Panc1 (cell line): ENCODE measurements at regions not wholly inside any gene's neighbourhood (a gene's known extent, or its start where the extent isn't known, plus 50 kb on each side); places are given as distances from the start of the nearest gene placed in this dataset.

Source experiments
- ATAC-seq: fragments of 200-7000 bp; cut with Tn5 transposase; 2 replicates; pipeline ENCODE4 v1.9.1; 2020; ENCODE audit warnings: mild to moderate bottlenecking, moderate library complexity
- BruUV-seq: library from RNA; stranded (reverse); fragments of 400-500 nt; replicated peaks from 2 replicates; lab custom pipeline; 2021; lab: Mats Ljungman, UMichigan
- CTCF ChIA-PET: fragments of 300-600 bp; sonication (Branson Sonifier 250); formaldehyde crosslinking; loops from one replicate; lab custom pipeline; 2022; ENCODE audit warnings: antibody characterized with exemption; lab: Charles Lee
- POLR2A ChIA-PET: fragments of 300-600 bp; sonication (Branson Sonifier 250); formaldehyde crosslinking; loops from one replicate; lab custom pipeline; 2022; ENCODE audit warnings: antibody characterized with exemption; lab: Charles Lee
- DNase-seq: peaks from one replicate; pipeline ENCODE4 v3.0.0-alpha.2; 2010; ENCODE audit warnings: low read depth, low spot score
- H3K27ac ChIP-seq: 2 replicates; pipeline ENCODE4 v1.5.1; 2011; ENCODE audit warnings: mild to moderate bottlenecking, low read length, inconsistent platforms
- H3K27me3 ChIP-seq: fragments of 200-500 bp; sonication (Bioruptor generic); 2 replicates; pipeline ENCODE4 v1.6.0; 2014; ENCODE audit warnings: low read length, inconsistent platforms; ENCODE audit not compliant: control insufficient read depth, insufficient read depth
- H3K36me3 ChIP-seq: fragments of 200-500 bp; sonication (Bioruptor generic); 2 replicates; pipeline ENCODE4 v1.5.1; 2014; ENCODE audit warnings: inconsistent platforms, mild to moderate bottlenecking, low read length, moderate library complexity; ENCODE audit not compliant: control insufficient read depth, insufficient read depth
- H3K4me1 ChIP-seq: 2 replicates; pipeline ENCODE4 v1.5.1; 2011; ENCODE audit warnings: inconsistent platforms, mild to moderate bottlenecking, low read length, moderate library complexity; ENCODE audit not compliant: control insufficient read depth, insufficient read depth
- H3K4me3 ChIP-seq, 2 experiments: 2 replicates each; pipeline ENCODE4 v1.5.1; 2011 to 2012; ENCODE audit warnings: low read depth in 2 of 2, low read length in 2 of 2, mild to moderate bottlenecking in 2 of 2, inconsistent platforms in 1 of 2, moderate library complexity in 1 of 2
- H3K9me3 ChIP-seq: fragments of 200-500 bp; sonication (Bioruptor generic); 2 replicates; pipeline ENCODE4 v1.5.1; 2014; ENCODE audit warnings: low read depth, mild to moderate bottlenecking, inconsistent platforms, low read length, moderate library complexity; ENCODE audit not compliant: control insufficient read depth, insufficient read depth
- CTCF ChIP-seq: fragments of 450-650 bp; IDR thresholded peaks from 2 replicates; pipeline ENCODE4 v1.5.1; 2017; ENCODE audit warnings: mild to moderate bottlenecking
- POLR2AphosphoS5 ChIP-seq: IDR thresholded peaks from 2 replicates; pipeline ENCODE4 v1.6.1; 2012; ENCODE audit warnings: mild to moderate bottlenecking, low read depth, low read length, moderate library complexity
- REST ChIP-seq, 2 experiments: IDR thresholded peaks; 2 replicates each; pipeline ENCODE4 v1.6.1; 2011 to 2012; ENCODE audit warnings: low read depth in 2 of 2, control low read depth in 1 of 2, low read length in 1 of 2, mild to moderate bottlenecking in 1 of 2, moderate library complexity in 1 of 2; ENCODE audit not compliant: insufficient read depth in 1 of 2
- SIN3A ChIP-seq: IDR thresholded peaks from 2 replicates; pipeline ENCODE4 v1.6.1; 2012; ENCODE audit warnings: low read depth, mild to moderate bottlenecking, low read length, moderate library complexity, borderline replicate concordance; ENCODE audit not compliant: insufficient read depth
- TCF7L2 ChIP-seq: IDR thresholded peaks from 2 replicates; pipeline ENCODE4 v1.6.1; 2011; ENCODE audit warnings: mild to moderate bottlenecking, low read depth, low read length, inconsistent platforms
- in situ Hi-C: cut with HindIII; loops from 2 replicates; pipeline ENCODE4 v1.10.0; 2016; ENCODE audit warnings: low sequenced_read_pairs, low pct_unique_long_range_greater_than_20kb
- intact Hi-C: fragments of 100-400 bp; cut with micrococcal nuclease; formaldehyde crosslinking; loops from one replicate; pipeline ENCODE4 v1.10.0; 2022; ENCODE audit not compliant: unreplicated experiment

- in situ Hi-C loops (no loop called here), intact Hi-C loops (no loop called here)
- Histone ChIP-seq H3K4me1 (no peaks in the 10 kb centered on the region; the same call in 1 of the 2 replicates), H3K27ac (no peak overlapping the region), H3K9me3 (no peaks in the 10 kb centered on the region), H3K27me3 (no peaks in the 10 kb centered on the region), H3K4me3 (no peak overlapping the region), H3K36me3 (no peaks in the 10 kb centered on the region; the same call in 1 of the 2 replicates)
- ATAC-seq = no peak
- ChIA-PET CTCF (no interaction called here), POLR2A (interaction anchor here (0.6 kb wide), 1 partner anchor 973 kb away, joined by 20 read pairs; no protein-coding TSS in a partner anchor)
- BruUV-seq = no TSS peak
- TF ChIP-seq SIN3A = no peak
- TF ChIP-seq TCF7L2 = no peak
- no peak for TF ChIP-seq POLR2AphosphoS5
- TF ChIP-seq REST (IDR thresholded peaks at IDR 0.05; ENCODE audit: insufficient read depth in 1 of 2, low read depth in 2 of 2, low read length in 1 of 2) = no peak
- TF ChIP-seq CTCF = no peak
- no peak for DNase-seq
Observed at GRCh38 chr14:71525663-71526221, 406.5 kb upstream of the RGS6 start.

GRCh38 chr14:71526388-71526787, 405.8 kb upstream of the RGS6 start:
- BruUV-seq = no TSS peak
- Histone ChIP-seq H3K27ac (no peak overlapping the region), H3K27me3 (no peaks in the 10 kb centered on the region), H3K36me3 (no peaks in the 10 kb centered on the region; the same call in 1 of the 2 replicates), H3K9me3 (no peaks in the 10 kb centered on the region), H3K4me3 (no peak overlapping the region), H3K4me1 (no peaks in the 10 kb centered on the region; the same call in 1 of the 2 replicates)
- in situ Hi-C loops (no loop called here), intact Hi-C loops (no loop called here)
- CTCF ChIA-PET = no interaction called here
- TF ChIP-seq TCF7L2 (no peak), CTCF (no peak), SIN3A (no peak), POLR2AphosphoS5 (no peak), REST (IDR thresholded peaks at IDR 0.05; ENCODE audit: insufficient read depth in 1 of 2, low read depth in 2 of 2, low read length in 1 of 2) (no peak)
- POLR2A ChIA-PET = no interaction called here
- ATAC-seq = no peak
- DNase-seq = no peak
